ENCODE measurements at regions not wholly inside any gene's neighbourhood (a gene's known extent, or its start where the extent isn't known, plus 50 kb on each side); places are given as distances from the start of the nearest gene placed in this dataset.

GRCh38 chr7:79513261-79513660 lies 59.8 kb upstream of the MAGI2 start:
- no peak for TF ChIP-seq CTCF (IDR thresholded peaks at IDR 0.05; ENCODE audit: low read length)
- no peak for TF ChIP-seq EZH2 (optimal IDR thresholded peaks at IDR 0.05; ENCODE audit: low read depth, low read length)
- no peak for TF ChIP-seq EZH2phosphoT487 (IDR thresholded peaks at IDR 0.05; ENCODE audit: low read length)
